Loucy (cell line): ENCODE measurements at regions not wholly inside any gene's neighbourhood (a gene's known extent, or its start where the extent isn't known, plus 50 kb on each side); places are given as distances from the start of the nearest gene placed in this dataset.

Experiments used
- H2AFZ ChIP-seq: fragments of 200-600 bp; sonication (generic); 2 replicates; pipeline ENCODE4 v1.6.0; 2016; ENCODE audit warnings: antibody characterized with exemption, mild to moderate bottlenecking, low read length, moderate library complexity
- H3F3A ChIP-seq: fragments of 200-600 bp; 2 replicates; pipeline ENCODE4 v1.6.0; 2016; ENCODE audit warnings: antibody characterized with exemption, low read depth, mild to moderate bottlenecking
- H3K27me3 ChIP-seq: fragments of 200-600 bp; sonication (generic); 2 replicates; pipeline ENCODE4 v1.6.1; 2014; ENCODE audit warnings: low read length, mild to moderate bottlenecking; ENCODE audit not compliant: insufficient read depth, poor library complexity, severe bottlenecking
- H3K36me3 ChIP-seq: fragments of 200-600 bp; sonication (generic); 2 replicates; pipeline ENCODE4 v1.6.1; 2016; ENCODE audit warnings: low read length; ENCODE audit not compliant: insufficient read depth
- H3K4me1 ChIP-seq: fragments of 200-600 bp; sonication (generic); 2 replicates; pipeline ENCODE4 v1.5.1; 2014; ENCODE audit warnings: low read length, mild to moderate bottlenecking; ENCODE audit not compliant: insufficient read depth, poor library complexity, severe bottlenecking
- H3K4me2 ChIP-seq: fragments of 200-600 bp; sonication (generic); 2 replicates; pipeline ENCODE4 v1.6.0; 2014; ENCODE audit warnings: antibody characterized with exemption, low read length, low read depth, mild to moderate bottlenecking; ENCODE audit not compliant: poor library complexity, severe bottlenecking
- H3K4me3 ChIP-seq: fragments of 200-600 bp; sonication (generic); 2 replicates; pipeline ENCODE4 v1.5.1; 2014; ENCODE audit warnings: low read length, mild to moderate bottlenecking, mixed read lengths; ENCODE audit not compliant: poor library complexity, severe bottlenecking
- H3K79me2 ChIP-seq: fragments of 200-600 bp; sonication (generic); 2 replicates; pipeline ENCODE4 v1.6.1; 2014; ENCODE audit warnings: low read length; ENCODE audit not compliant: insufficient read depth
- H3K9ac ChIP-seq: fragments of 200-600 bp; sonication (generic); 2 replicates; pipeline ENCODE4 v1.6.0; 2014; ENCODE audit warnings: mild to moderate bottlenecking, low read depth, low read length, moderate library complexity; ENCODE audit not compliant: poor library complexity, severe bottlenecking
- H3K9me2 ChIP-seq: fragments of 200-600 bp; sonication (generic); replicated peaks from 2 replicates; pipeline ENCODE4 v1.6.1; 2016; ENCODE audit warnings: low read depth, low read length, mixed read lengths
- H3K9me3 ChIP-seq: fragments of 200-600 bp; sonication (generic); 2 replicates; pipeline ENCODE4 v1.6.1; 2014; ENCODE audit warnings: mild to moderate bottlenecking, antibody characterized with exemption, low read length, low read depth; ENCODE audit not compliant: insufficient read depth
- H4K20me1 ChIP-seq: fragments of 200-600 bp; sonication (generic); 2 replicates; pipeline ENCODE4 v1.6.0; 2014; ENCODE audit warnings: antibody characterized with exemption, low read length, mild to moderate bottlenecking; ENCODE audit not compliant: insufficient read depth, poor library complexity, severe bottlenecking
- EZH2phosphoT487 ChIP-seq: fragments of 200-600 bp; IDR thresholded peaks from 2 replicates; pipeline ENCODE4 v1.6.1; 2018; ENCODE audit warnings: antibody characterized with exemption, mild to moderate bottlenecking, moderate library complexity, borderline replicate concordance
- TF ChIP-seq, protein P1 (sequence below): fragments of 200-600 bp; sonication (generic); conservative IDR thresholded peaks from 2 replicates; pipeline ENCODE4 v1.5.1; 2014; ENCODE audit warnings: mild to moderate bottlenecking, antibody characterized with exemption, low read length

DNA sequence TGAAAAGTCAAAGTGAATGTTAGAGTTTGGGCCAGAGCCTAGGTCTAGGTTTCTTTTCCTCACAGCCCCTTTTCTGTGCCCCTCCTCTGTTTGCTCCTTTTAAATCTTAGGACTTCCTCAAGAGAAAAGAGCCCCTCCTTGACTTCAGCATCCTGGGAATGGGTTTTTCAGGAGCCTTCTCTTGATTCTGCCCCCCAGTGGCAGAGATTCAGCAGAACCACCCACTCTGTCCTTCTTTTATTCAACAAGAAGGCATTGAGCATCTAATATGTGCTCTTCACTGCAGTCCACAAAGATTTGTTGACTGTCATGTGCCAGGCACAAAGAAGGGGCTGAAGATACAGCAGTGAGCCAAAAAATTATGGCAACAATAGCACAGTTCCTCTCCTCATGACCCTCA is 270.8 kb upstream of the CDH5 start:
- H3K9ac ChIP-seq, result no peak overlapping the region
- H3K9me2 ChIP-seq, result no peaks in the 10 kb centered on the region
- H3K79me2 ChIP-seq, result no peaks in the 10 kb centered on the region
- H3F3A ChIP-seq, result no peaks in the 10 kb centered on the region
- no peaks in the 10 kb centered on the region for H3K4me1 ChIP-seq
- no peaks in the 10 kb centered on the region for H3K9me3 ChIP-seq
- no peaks in the 10 kb centered on the region for H3K27me3 ChIP-seq
- no peaks in the 10 kb centered on the region for H4K20me1 ChIP-seq
- no peak overlapping the region for H3K4me3 ChIP-seq
- H2AFZ ChIP-seq, result no peak overlapping the region
- no peak overlapping the region for H3K4me2 ChIP-seq
- TF ChIP-seq, protein P1, sequence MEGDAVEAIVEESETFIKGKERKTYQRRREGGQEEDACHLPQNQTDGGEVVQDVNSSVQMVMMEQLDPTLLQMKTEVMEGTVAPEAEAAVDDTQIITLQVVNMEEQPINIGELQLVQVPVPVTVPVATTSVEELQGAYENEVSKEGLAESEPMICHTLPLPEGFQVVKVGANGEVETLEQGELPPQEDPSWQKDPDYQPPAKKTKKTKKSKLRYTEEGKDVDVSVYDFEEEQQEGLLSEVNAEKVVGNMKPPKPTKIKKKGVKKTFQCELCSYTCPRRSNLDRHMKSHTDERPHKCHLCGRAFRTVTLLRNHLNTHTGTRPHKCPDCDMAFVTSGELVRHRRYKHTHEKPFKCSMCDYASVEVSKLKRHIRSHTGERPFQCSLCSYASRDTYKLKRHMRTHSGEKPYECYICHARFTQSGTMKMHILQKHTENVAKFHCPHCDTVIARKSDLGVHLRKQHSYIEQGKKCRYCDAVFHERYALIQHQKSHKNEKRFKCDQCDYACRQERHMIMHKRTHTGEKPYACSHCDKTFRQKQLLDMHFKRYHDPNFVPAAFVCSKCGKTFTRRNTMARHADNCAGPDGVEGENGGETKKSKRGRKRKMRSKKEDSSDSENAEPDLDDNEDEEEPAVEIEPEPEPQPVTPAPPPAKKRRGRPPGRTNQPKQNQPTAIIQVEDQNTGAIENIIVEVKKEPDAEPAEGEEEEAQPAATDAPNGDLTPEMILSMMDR, result no peak
- no peak for TF ChIP-seq EZH2phosphoT487
- no peaks in the 10 kb centered on the region for H3K36me3 ChIP-seq

DNA sequence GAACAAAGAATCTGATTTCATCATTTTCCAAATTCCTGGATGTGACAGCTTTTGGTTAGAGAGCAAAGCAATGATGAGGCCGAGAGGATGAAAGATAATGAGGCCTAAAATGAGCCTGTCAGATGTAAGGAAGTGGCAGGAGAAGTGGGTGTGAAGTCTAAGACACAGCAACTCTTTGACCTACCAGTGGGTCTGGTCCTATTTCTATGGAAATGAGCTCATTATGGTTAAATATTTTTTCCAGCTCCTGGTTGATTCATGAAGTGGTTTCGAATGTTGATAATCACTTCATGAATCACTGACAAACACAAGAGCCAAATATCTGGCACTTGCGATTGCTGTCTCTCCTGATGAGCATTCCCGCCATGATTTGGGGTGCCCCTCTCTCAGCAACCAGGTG is 273.3 kb upstream of the CDH5 start:
- TF ChIP-seq, protein P1, result no peak
- no peak for TF ChIP-seq EZH2phosphoT487
- no peaks in the 10 kb centered on the region for H3K9me2 ChIP-seq
- H2AFZ ChIP-seq, result no peak overlapping the region
- H3F3A ChIP-seq, result no peaks in the 10 kb centered on the region
- no peaks in the 10 kb centered on the region for H3K36me3 ChIP-seq
- no peaks in the 10 kb centered on the region for H3K9me3 ChIP-seq
- no peaks in the 10 kb centered on the region for H4K20me1 ChIP-seq
- no peak overlapping the region for H3K4me2 ChIP-seq
- no peak overlapping the region for H3K9ac ChIP-seq
- no peaks in the 10 kb centered on the region for H3K4me1 ChIP-seq
- no peak overlapping the region for H3K4me3 ChIP-seq
- no peaks in the 10 kb centered on the region for H3K79me2 ChIP-seq
- H3K27me3 ChIP-seq, result no peaks in the 10 kb centered on the region

DNA sequence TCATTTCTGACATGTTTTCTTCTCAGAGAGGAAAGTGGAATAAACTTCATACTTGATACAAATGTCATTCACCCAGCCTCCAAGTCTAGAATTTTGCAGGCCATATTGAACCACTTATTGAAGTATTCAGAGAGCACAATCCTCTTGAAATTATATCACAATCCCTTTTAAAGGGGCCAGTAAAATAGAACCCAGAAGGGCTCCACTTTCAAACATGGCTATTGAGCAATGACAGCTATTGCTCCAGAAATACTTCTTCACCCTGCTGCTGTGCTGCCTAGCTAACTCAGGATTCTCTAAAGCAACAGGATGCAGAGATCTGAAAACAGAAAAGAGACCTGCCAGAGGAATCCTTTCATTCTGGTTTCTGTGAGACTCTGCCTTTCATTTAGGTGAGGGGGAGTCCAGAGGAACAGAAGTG is 275.0 kb upstream of the CDH5 start:
- H3K4me2 ChIP-seq, result no peak overlapping the region
- TF ChIP-seq, protein P1, result no peak
- TF ChIP-seq EZH2phosphoT487, result no peak
- H3F3A ChIP-seq, result no peaks in the 10 kb centered on the region
- no peaks in the 10 kb centered on the region for H3K9me2 ChIP-seq
- no peaks in the 10 kb centered on the region for H4K20me1 ChIP-seq
- H3K4me3 ChIP-seq, result no peak overlapping the region
- no peak overlapping the region for H2AFZ ChIP-seq
- no peak overlapping the region for H3K9ac ChIP-seq
- H3K27me3 ChIP-seq, result no peaks in the 10 kb centered on the region
- H3K4me1 ChIP-seq, result no peaks in the 10 kb centered on the region
- H3K79me2 ChIP-seq, result no peaks in the 10 kb centered on the region
- H3K36me3 ChIP-seq, result no peaks in the 10 kb centered on the region
- no peaks in the 10 kb centered on the region for H3K9me3 ChIP-seq
